ENCODE measurements at regions not wholly inside any gene's neighbourhood (a gene's known extent, or its start where the extent isn't known, plus 50 kb on each side); places are given as distances from the start of the nearest gene placed in this dataset.

DNA sequence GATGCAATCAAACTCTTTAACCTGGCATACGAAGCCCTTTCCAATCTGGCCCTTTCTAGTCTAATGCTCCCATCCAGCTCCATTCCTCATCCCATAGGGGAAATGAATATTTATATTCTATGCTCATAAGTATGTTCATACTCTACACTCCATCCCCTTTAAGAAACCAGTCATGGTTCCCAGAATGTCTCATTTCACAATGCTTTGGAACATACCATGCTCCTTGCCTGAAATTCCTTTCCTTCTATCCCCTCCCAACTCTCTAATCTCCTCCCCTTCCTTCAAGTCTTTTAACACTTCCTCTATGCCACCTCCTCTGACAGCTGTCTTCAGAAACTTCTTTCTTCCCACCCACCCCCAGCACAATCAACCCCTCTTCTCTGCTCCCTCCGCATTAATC is 207.0 kb upstream of the CAND1 start:
- no peaks in the 10 kb centered on the region for H3K36me3 ChIP-seq (replicated peaks in 1 of 2; ENCODE audit: control insufficient read depth in 1 of 2, insufficient read depth in 2 of 2, low read length in 2 of 2)

More for the DNA sequence above, 207.0 kb upstream of the CAND1 start:
- ChIA-PET CTCF (ENCODE audit: low intra/inter-chr PET ratio, low total read pairs) (no interaction called here), POLR2A (no interaction called here)
- WGBS (ENCODE audit: low lambda C conversion rate): 23% methylated on average over 2 of the region's 2 CpGs
- Histone ChIP-seq H4K20me1 (ENCODE audit: insufficient read depth, low read length) (no peaks in the 10 kb centered on the region), H3K9me3 (ENCODE audit: low read length) (no peaks in the 10 kb centered on the region), H2AFZ (ENCODE audit: low read length) (no peak overlapping the region), H3K4me2 (ENCODE audit: low read depth, low read length) (no peak overlapping the region), H3K9ac (ENCODE audit: insufficient read depth, low read depth, low read length) (no peak overlapping the region), H3K27me3 (ENCODE audit: control insufficient read depth in 1 of 2, insufficient read depth in 2 of 2, low read length in 2 of 2) (peaks cover 0 to 3% of the 10 kb centered on the region in 2 experiments; a peak in 2 of 5 replicates), H3K4me3 (replicated peaks in 1 of 3; ENCODE audit: insufficient read depth in 1 of 3, low read depth in 2 of 3, low read length in 3 of 3) (no peak overlapping the region), H3K79me2 (ENCODE audit: insufficient read depth, low read length) (no peaks in the 10 kb centered on the region), H3K27ac (ENCODE audit: extremely low read length, insufficient read depth, low read length) (no peak overlapping the region), H3K4me1 (ENCODE audit: insufficient read depth, low read length) (no peaks in the 10 kb centered on the region)
- TF ChIP-seq ZNF629 (CRISPR knock-in tag; conservative IDR thresholded peaks at IDR 0.05) (no peak), PHF5A (CRISPR knock-in tag; IDR thresholded peaks at IDR 0.05; ENCODE audit: low read depth, unreplicated experiment) (no peak), NFKBIZ (CRISPR knock-in tag; IDR thresholded peaks at IDR 0.05) (no peak)
- TF ChIP-seq, protein P1, sequence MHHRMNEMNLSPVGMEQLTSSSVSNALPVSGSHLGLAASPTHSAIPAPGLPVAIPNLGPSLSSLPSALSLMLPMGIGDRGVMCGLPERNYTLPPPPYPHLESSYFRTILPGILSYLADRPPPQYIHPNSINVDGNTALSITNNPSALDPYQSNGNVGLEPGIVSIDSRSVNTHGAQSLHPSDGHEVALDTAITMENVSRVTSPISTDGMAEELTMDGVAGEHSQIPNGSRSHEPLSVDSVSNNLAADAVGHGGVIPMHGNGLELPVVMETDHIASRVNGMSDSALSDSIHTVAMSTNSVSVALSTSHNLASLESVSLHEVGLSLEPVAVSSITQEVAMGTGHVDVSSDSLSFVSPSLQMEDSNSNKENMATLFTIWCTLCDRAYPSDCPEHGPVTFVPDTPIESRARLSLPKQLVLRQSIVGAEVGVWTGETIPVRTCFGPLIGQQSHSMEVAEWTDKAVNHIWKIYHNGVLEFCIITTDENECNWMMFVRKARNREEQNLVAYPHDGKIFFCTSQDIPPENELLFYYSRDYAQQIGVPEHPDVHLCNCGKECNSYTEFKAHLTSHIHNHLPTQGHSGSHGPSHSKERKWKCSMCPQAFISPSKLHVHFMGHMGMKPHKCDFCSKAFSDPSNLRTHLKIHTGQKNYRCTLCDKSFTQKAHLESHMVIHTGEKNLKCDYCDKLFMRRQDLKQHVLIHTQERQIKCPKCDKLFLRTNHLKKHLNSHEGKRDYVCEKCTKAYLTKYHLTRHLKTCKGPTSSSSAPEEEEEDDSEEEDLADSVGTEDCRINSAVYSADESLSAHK (CRISPR knock-in tag; IDR thresholded peaks at IDR 0.05; ENCODE audit: borderline replicate concordance): no peak
- TF ChIP-seq, protein P2, sequence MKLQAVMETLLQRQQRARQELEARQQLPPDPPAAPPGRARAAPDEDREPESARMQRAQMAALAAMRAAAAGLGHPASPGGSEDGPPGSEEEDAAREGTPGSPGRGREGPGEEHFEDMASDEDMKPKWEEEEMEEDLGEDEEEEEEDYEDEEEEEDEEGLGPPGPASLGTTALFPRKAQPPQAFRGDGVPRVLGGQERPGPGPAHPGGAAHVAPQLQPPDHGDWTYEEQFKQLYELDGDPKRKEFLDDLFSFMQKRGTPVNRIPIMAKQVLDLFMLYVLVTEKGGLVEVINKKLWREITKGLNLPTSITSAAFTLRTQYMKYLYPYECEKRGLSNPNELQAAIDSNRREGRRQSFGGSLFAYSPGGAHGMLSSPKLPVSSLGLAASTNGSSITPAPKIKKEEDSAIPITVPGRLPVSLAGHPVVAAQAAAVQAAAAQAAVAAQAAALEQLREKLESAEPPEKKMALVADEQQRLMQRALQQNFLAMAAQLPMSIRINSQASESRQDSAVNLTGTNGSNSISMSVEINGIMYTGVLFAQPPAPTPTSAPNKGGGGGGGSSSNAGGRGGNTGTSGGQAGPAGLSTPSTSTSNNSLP (IDR thresholded peaks at IDR 0.05; ENCODE audit: low read depth, low read length): no peak
- in situ Hi-C loops (cut with HindIII; ENCODE audit: extremely low pct_ligation_motif_present, low pct_unique_long_range_greater_than_20kb): no loop called here
- ATAC-seq (no peak), FAIRE-seq (no peak), DNase-seq (ENCODE audit: low spot score) (no peak)
- BruUV-seq (replicated peaks): no TSS peak
- intact Hi-C loops (cut with micrococcal nuclease; ENCODE audit: unreplicated experiment): no loop called here

All from HepG2 (cell line).